Kidney tubule cell (primary cell): ENCODE measurements at regions not wholly inside any gene's neighbourhood (a gene's known extent, or its start where the extent isn't known, plus 50 kb on each side); places are given as distances from the start of the nearest gene placed in this dataset.

ENCODE experiments used
- DNase-seq: peaks from one replicate; pipeline ENCODE4 v3.0.0-alpha.2; 2018; ENCODE audit warnings: low spot score

DNA sequence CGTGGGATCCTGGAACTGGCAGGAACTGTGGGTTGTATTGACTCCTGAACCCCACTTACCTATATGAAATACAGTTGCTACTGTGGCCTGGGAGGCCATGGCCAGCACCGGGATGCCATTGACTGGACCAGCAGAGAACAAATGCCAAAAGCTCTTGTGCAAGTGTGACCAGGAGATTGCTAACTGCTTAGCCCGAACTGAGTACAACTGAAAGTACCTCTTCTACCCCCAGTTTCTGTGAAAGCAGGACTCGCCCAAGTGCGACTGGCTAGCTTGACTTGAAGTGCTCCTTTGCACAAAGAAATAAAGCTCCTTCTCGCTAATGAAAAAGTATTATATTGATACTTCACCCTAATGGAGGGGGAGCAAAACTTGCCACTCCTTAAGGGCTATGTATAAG lies 101.3 kb upstream of the ATP11B start:
- no peak for DNase-seq

DNA sequence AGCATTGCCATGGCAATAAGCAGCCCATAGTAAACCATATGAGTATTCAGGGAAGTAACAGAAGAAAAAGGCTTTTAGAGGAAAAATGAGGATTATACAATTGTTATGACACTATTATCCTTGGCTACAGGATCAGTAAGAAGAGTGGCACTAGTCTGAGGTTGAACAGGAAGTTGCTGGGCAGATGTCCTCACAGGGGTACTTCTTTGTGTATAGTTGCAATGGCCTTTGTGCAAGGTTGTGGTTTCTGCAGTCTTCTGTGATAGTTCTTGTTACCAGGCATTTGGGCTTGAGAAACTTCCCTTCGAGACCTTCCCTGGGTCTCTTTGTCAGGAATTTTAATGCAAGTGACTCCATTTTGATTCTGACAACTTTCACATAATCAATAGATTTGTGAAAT lies 100.6 kb upstream of the ATP11B start:
- DNase-seq, result no peak

DNA sequence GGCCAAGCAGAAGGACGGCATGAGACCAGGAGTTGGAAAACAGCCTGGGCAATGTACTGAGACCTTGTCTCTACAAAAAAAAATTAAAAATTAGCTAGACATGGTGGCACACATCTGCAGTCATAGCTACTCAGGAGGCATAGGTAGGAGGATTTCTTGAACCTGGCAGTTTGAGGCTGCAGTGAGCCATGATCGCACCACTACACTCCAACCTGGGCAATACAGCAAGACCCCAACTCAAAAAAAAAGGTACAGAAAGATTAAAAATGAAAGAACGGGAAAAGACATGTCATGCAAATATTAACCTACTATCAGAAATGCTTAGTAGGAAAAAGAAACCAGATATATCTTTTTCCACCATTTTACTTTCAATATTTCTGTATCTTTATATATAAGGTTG lies 99.6 kb upstream of the ATP11B start:
- DNase-seq, result no peak

DNA sequence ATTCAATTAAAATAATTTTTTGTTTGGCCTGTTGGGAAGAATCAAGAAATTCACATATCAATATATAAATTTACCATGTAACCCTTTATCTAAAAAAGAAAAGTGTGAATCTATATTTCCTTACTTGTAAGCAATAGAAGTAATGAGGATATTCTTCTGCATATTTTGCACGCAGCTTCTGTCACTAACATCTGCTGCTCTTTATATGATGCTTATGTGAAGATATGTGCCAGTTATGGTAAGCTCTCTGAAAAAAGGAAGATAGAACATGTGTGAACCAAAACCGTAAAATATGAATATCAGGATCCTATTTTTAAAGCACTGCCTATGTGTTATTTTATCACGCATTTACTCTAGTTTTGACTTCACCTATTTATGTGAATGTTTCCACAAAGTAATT lies 96.4 kb upstream of the ATP11B start:
- DNase-seq, result no peak

DNA sequence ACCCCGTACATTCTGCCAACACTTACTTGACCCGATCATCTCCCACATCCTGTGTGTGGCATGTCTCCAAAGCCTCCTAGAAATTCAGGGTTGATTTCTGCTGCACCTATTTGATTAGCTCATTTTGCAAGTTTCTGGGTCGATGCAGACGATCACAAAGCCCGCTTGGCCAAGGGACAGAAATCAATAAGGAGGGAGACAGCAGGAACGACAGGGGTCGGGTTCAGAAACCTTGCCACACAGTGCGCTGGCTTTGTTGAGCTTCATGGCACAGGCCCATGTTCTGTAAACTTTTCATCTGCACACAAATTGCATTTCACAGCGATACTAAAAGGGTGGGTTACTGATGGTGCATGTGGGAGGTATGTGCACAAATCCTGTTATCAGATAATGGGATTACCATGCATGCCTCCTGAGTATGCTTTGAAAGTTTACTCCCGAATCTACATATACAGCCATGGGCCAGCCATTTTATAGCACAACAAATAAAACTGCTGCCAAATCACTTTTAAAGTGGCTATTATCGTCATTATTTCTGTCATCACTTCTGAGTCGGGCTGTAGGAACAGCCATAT lies 95.9 kb upstream of the ATP11B start:
- DNase-seq, result no peak

DNA sequence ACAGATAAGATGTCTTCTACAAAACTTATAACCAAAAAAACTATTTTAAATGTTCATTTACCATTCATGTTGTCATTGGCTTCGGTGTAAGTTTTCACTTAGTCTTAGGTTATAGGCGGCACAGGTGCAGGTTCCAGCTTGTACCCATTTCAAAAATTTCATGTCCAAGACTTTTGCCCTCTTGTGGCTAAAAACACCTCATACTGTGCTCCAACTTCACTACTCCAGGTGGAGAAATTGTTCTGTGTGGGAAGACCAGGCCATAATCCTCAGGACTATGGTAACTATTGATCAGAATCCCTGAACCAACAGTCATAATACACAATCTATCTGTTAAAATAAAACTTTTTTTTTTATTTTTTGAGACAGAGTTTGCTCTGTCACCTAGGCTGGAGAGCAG lies 95.2 kb upstream of the ATP11B start:
- DNase-seq, result no peak

DNA sequence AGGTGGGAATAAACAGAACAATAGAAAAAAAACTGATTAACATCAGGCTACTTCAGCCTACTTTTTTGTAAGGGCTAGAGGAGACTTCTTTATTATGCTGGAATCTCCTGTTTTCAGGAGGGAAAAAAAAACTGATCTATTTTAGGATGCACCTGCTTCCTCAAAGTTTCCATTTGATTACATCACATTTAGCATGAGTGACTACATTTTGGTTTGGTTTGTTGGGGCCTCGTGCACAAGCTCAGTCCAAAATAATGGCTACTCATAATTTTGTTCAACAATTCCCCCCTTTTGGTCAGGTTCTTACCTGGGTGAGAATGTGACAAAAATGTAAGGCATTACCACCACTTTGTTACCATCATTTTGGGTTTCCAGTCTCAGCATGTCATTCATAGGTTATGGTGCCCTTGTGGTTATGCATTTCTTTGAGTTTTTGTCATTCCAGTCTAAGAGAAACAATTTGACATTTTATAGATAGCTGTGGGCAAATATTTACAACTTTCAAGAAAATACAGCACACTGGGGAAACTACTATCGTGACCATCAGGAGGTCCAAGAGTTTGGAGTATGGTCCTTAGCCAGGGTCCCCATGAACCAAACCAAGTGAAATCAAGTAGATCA lies 93.6 kb upstream of the ATP11B start:
- DNase-seq, result no peak

DNA sequence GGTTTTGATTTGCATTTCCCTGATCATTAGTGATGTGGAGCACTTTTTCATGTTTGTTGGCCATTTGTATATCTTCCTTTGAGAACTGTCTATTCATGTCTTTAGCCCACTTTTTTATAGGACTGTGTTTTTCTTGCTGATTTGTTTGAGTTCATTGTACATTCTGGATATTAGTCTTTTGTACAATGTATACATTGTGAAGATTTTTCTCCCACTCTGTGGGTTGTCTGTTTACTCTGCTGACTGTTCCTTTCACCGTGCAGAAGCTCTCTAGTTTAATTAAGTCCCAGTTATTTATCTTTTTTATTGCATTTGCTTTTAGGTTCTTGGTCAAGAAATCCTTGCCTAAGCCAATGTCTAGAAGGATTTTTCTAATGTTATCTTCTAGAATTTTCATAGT lies 91.1 kb upstream of the ATP11B start:
- no peak for DNase-seq

DNA sequence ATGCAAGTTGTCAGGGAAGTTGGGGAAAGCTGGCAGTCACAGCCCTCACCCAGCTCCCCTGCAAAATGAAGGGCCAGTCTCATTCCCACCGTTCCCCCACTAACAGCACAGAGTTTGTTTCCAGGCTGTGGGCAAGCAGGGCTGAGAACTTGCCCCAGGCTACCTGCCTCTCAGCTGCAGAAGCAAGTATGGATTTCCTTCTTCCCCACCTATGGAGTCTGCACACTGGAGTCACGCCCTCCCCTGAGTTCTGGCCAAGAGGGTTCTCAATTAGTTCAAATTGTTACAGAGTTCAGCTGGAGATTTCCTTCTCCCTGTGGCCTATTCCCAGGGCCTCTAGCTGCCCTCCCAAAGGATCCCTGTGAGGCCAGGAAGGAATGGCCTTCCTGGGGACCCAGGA lies 90.1 kb upstream of the ATP11B start:
- no peak for DNase-seq

DNA sequence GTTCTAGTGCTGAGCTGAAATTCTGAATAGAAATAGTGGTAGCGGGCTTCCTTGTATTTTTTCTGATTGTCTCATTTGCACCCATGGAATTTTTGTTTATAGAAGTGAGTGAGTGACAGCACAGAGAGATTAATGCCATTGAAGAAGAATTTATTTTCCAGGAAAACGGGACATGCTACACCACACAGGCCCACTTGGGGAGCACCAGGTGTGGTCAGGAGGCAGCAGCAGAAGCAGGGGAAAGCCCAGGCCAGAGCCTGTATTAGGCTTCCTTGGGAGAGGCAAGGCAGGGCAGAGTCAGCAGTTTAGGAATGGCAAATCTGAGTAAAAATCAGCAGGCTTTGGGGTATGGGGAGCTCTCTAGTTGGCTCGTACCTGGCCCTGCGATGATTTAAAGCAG lies 88.4 kb upstream of the ATP11B start:
- DNase-seq, result peak; percentile 18

DNA sequence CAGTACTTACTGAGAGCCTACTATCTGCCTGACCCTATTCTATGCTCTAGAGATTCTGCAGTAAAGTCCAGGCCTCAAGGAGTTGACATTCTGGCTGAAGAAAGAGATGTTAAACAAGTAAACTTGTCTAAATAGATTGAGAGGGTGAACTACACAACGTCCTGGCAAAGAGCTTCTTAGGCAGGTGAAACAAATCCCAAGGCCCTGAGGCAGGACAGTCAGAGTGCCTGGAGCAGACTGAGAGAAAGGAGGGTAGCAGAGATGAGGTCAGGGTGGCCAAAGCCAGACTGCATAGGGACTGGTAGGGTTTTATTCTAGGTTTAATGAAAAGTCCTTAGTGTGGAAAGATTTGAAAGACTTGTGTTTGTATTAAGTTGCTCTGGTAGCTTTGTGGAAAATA lies 84.5 kb upstream of the ATP11B start:
- no peak for DNase-seq

DNA sequence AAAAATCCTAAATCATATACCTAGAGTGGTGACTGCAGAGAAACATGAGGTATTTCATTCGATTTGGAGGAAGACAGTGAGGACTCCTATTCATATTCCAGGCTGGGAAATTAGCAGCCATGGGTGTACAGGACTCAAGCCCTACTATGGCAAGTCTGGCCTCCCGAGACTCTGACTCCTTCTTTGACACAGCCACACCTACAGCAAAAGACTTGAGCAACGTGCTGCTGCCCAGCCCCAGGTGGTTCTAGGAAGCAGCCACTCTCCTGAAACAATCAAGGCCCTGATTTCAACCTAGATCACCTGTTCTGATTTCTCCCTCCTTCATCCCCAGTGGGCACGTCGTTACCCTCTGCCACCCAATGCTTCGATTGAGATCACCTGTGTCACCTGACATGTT lies 84.0 kb upstream of the ATP11B start:
- DNase-seq, result no peak

DNA sequence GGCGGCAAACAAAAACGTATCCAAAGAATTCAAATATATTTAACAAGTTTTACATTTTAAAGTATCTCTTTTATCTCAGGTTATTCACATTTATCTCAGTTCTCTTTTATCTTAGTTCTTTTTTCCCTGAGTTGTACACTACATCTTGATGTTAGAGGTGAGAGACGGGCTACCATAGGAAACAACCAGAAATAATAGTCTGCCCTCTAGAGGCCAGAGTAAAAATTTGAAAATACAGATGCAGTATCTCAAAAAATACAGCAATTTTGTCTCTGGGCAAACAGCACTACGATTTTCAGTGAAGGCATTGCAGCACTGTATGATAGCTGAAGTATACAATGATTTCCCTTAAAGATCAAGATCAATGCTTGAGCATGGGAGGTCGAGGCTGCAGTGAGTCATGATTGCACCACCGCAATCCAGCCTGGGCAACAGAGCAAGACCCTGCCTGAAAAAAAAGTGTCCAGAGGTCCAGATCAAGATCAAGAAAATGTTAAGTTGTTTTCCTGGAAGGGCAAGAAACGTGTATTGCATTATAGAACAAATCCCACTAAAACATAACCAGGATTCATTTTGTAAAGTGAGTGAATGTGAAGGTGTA lies 82.6 kb upstream of the ATP11B start:
- peak; percentile 33 for DNase-seq

DNA sequence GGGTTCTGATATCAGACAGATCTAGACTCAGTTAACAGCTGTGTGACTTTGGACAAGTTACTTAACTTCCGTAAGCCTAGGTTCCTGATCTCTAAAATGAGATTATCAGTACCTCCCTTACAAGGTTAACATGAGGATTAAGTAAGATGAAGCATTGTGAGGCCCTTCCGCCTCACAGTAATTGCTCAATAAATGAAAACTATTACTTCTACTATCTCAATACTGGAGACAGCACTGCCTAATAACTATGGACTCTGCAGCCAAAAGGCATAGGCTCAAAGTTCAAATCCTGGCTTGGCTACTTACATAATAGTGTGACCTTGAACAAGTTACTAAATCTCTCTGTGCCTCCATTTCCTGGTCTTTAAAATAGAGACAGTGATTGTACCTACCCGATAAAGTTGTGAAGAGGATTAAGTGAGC lies 82.0 kb upstream of the ATP11B start:
- no peak for DNase-seq

DNA sequence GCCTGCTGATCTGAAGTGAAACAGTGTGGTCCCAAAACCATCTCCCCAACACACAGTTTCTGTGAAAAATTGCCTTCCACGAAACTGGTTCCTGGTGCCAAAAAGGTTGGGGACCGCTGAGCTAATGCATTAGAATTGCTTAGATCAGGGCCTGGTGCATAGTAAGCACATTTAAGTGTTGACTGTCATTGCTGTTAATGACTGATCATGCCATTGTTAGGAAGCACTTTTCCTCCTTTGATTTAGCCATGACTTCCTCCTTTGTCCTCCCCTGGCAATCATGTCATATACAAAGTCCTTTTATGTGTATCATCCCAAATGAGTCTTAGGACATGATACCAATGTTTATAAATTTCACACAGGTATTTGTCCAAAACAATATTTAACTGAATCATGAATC lies 81.5 kb upstream of the ATP11B start:
- DNase-seq, result peak; percentile 29

DNA sequence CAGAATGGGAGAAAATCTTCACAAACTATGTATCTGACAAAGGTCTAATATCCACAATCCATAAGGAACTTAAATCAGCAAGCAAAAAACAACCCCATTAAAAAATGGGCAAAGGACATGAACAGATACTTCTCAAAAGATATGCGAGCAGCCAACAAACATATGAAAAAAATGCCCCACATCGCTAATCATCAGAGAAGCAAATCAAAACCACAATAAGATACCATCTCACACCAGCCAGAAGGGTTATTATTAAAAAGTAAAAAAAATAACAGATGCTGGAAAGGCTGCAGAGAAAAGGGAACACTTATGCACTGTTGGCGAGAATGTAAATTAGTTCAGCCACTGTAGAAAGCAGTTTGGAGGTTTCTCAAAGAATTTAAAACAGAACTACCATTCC lies 80.2 kb upstream of the ATP11B start:
- no peak for DNase-seq

DNA sequence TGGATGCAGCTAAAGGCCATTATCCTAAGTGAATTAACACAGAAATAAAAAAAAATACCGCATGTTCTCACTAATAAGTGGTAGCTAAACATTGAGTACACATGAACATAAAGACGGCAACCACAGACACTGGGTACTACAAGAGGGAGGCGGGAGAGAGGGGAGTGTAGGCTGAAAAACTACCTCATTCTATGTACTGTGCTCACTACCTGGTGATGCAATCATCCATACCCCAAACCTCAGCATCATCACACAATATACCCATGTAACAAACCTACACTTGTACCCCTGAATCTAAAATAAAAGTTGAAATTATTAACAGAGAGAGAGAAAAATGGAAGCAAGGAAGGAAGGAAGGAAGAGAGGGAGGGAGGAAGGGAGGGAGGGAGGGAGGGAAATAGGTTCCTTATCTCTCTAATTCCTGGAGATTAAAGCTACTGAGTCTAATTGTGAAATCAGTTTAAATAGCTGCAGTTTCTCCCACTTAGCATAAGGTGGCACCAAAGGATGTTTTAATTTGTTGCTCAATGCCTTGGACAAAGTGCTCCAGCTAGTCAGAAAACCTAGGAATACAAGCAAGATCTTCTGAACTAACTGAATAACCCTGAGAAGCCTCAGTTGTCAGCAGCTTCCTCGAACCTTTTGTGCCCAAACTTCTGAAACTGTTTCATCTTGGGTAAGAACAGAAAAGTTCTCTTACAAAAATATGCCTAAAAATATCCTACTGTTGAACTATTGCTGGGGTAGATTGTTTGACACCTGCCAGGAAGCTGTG lies 79.4 kb upstream of the ATP11B start:
- DNase-seq, result peak; percentile 71

DNA sequence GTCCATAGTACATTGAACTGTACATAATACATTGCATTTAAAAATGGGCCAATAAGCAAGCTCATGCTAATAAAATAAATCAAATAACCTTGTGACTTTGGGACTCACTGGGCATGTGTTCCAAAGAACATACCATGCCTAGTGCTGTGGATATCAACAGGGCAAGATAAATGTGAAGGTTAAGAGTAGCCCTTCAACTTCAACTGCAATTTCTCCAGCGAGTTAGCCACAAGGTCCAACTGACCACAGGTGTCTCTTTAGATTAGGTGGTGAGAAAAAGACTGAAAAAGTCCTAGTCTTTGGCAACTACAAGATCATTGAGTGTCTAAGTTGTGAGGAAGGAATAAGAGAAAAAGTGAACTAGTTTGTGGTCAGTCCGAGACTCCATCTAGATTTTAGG lies 78.3 kb upstream of the ATP11B start:
- no peak for DNase-seq

DNA sequence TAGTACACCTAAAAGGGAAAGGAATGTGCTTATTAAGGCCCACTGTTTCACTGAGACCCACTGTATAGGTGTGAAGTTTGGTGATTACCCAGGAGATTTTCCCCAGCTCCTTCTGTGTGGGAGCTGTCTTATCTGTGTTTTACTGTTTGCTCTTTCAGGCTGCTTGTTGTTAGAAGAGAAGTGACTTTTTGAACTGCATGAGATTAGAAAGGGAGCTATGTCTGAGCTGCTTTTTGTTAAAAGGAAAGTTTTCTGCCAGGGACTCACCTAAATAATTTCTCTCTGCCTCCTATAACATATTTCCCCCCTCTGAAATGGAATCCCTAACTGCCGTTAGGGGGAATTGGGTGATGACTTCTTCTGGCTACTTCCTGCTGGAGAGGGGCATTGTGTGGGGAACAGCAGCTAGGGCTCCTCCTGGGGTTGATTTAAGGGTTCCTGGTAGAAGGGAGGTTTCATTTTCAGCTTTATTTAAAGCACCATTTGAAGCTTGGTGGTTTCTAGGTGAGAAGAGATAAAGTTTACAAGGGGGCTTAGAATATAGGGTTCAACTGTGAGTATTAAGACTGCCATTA lies 77.1 kb upstream of the ATP11B start:
- DNase-seq, result no peak

DNA sequence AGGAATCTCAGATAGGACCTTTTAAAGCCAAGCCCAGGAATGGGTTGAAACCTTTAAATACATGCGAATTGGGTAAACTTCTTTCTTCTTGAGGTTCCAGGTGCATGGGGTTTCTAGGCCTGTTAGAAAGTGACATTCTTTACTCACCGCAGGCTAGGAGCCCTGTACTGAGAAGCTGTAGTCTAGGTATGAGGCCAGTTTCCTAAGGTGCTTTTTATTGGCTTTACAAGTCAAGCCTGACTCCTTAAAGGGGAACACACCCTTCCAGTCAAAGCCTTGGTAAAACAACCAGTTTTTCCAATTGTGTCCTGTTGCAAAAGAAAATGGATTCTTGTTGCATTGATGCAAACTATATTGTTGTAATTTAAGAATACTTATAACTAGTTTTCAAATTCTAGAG lies 76.1 kb upstream of the ATP11B start:
- DNase-seq, result peak; percentile 14

DNA sequence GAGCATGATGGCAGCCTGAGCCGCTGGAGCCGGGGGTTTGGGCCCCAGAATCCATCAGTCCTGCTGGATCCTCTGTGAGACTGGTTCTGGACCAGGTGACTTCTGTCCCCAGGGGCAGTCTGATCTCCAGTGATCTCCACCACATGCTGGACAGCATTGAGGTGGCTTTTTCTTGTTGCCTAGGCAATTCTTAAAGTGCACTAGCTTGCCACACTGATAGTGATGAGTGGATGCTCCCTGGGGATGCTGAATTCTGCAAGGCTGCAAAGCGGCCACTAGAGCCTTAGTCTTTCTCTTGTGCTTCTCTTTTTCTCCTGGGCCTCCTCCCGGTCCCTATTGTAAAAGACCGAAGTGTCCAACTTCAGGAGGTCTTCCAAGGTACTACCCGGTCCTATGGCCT lies 70.4 kb upstream of the ATP11B start:
- no peak for DNase-seq

DNA sequence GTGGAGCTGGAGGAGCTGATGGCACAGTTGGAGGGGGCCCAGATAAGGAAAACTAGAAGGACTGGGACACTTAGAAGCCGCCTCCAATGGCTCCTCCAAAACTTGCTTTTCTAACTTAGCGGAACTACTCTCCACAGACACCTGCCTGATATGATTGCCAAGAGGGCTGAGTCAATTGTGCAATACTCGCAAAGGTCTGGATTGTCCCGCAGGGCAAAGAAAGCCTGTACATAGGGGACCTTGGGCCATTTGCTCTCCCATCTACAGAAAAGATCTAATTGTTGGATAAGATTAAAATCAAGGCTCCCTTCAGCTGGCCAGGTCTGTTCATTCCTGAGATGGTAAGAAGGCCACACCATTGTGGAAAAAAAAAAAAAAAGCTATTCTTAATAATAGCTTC lies 69.7 kb upstream of the ATP11B start:
- no peak for DNase-seq
